Kidney epithelial cell (primary cell): ENCODE measurements at regions not wholly inside any gene's neighbourhood (a gene's known extent, or its start where the extent isn't known, plus 50 kb on each side); places are given as distances from the start of the nearest gene placed in this dataset.

Source experiments
- DNase-seq: peaks from one replicate; pipeline ENCODE4 v3.0.0-alpha.2; 2010; ENCODE audit warnings: low read depth
- H3K27me3 ChIP-seq: 2 replicates; pipeline ENCODE4 v1.6.0; 2011; ENCODE audit warnings: low read length; ENCODE audit not compliant: control insufficient read depth, insufficient read depth
- H3K36me3 ChIP-seq: 2 replicates; pipeline ENCODE4 v1.5.1; 2011; ENCODE audit warnings: low read length; ENCODE audit not compliant: control insufficient read depth, insufficient read depth
- H3K4me3 ChIP-seq: 2 replicates; pipeline ENCODE4 v1.5.1; 2011; ENCODE audit warnings: low read depth, mild to moderate bottlenecking, control low read depth, low read length
- TF ChIP-seq, protein P1 (sequence below): IDR thresholded peaks from 2 replicates; pipeline ENCODE4 v1.5.1; 2011; ENCODE audit warnings: mild to moderate bottlenecking, moderate library complexity, low read length, control low read depth, inconsistent platforms; ENCODE audit not compliant: insufficient read depth, poor library complexity, severe bottlenecking

DNA sequence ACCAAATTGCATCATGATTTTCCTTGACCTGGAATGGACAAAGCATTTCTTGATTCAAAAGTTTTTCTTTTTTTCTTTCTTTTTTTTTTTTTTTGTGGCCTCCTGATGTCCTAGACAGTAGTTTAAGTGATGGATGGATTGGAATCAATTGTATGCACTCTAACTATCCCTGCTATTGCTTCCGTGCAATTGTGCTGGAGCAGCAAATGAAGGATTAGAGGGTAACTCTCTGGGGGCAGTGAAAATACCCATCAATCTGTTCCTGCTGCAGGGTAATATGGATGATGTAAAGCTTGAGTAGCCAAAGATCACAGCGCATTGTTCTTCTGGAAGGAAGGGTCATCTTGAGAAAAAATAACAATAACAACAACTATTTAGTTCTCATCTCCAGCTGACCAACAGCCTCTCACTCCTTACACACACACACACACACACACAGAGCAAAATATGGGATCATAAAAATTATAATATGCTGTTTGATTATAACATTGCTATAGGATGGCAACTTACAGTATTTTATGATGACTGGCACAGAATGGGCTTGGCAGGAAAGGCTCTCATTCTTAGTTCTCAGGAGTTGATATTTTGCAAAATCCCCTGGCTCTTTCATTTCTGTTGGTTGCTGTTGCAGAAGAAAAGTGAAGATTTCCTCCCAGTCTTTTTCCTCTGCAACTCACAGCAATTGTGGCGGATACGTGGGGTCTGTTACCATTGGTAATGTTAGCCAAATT is 160.9 kb upstream of the DMAC1 start:
- DNase-seq, result no peak
- TF ChIP-seq, protein P1, sequence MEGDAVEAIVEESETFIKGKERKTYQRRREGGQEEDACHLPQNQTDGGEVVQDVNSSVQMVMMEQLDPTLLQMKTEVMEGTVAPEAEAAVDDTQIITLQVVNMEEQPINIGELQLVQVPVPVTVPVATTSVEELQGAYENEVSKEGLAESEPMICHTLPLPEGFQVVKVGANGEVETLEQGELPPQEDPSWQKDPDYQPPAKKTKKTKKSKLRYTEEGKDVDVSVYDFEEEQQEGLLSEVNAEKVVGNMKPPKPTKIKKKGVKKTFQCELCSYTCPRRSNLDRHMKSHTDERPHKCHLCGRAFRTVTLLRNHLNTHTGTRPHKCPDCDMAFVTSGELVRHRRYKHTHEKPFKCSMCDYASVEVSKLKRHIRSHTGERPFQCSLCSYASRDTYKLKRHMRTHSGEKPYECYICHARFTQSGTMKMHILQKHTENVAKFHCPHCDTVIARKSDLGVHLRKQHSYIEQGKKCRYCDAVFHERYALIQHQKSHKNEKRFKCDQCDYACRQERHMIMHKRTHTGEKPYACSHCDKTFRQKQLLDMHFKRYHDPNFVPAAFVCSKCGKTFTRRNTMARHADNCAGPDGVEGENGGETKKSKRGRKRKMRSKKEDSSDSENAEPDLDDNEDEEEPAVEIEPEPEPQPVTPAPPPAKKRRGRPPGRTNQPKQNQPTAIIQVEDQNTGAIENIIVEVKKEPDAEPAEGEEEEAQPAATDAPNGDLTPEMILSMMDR, result no peak
- no peaks in the 10 kb centered on the region for H3K36me3 ChIP-seq
- no peaks in the 10 kb centered on the region for H3K27me3 ChIP-seq
- H3K4me3 ChIP-seq, result no peak overlapping the region

DNA sequence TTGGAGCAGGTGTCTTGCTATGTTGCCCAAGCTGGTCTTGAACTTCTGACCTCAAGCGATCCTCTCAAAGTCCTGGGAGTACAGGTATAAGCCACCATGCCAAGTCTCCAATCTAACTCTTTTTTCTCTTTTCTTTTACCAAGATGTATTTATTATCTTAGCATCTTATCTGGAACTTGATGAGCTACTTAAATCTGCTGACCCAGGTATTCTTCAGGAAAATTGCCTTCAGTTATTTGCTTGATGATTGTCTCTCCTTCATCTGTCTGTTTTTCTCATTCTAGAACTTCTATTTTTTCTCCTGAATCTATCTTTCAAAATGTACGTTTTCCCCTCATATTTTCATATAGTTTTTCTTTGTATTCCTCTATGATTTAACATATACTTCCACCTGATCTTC is 158.2 kb upstream of the DMAC1 start:
- no peaks in the 10 kb centered on the region for H3K27me3 ChIP-seq
- no peak for DNase-seq
- H3K4me3 ChIP-seq, result no peak overlapping the region
- TF ChIP-seq, protein P1, result no peak
- H3K36me3 ChIP-seq, result no peaks in the 10 kb centered on the region

DNA sequence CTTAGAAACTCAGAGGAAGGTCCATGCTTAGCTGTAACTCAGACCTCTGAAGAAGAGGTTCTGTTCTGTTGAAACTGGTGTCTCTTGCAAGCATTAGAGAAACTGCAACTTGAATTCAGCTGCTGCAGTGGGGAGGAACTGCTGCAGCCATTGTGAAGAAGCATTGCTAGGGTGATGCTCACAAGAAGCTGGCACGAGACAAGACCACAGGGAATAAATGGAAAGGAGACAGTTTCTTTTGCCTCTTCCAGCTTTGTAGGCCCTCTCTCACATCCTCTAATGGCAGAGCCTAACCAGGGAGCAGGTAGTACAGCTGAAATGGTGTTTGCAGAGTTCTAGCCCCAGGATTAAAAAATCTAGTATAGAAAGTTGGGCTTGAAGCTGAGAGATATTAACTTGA is 148.0 kb upstream of the DMAC1 start:
- TF ChIP-seq, protein P1, result no peak

DNA sequence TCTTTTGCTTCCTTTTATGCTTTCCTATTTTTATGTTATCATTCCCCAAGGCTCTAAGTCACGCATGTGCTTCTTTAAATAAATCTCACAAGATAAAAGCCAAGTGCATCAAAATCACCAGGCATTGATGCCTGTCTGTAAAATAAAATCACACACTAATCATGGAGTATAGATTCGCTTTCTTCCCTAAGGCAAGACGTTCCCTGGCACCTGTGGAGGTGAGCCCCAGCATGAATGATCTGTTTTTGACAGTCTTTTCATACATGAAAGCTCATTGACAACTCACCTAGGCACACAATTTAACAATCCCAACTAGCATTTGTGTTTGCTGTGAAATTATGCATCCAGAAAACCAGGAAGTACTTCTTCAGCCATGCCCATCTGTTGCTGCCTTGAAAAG is 146.9 kb upstream of the DMAC1 start:
- TF ChIP-seq, protein P1, result no peak
- H3K27me3 ChIP-seq, result no peaks in the 10 kb centered on the region
- DNase-seq, result no peak
- no peaks in the 10 kb centered on the region for H3K36me3 ChIP-seq
- H3K4me3 ChIP-seq, result no peak overlapping the region

More for the DNA sequence above, 148.0 kb upstream of the DMAC1 start:
- Histone ChIP-seq H3K36me3 (no peaks in the 10 kb centered on the region), H3K4me3 (no peak overlapping the region), H3K27me3 (no peaks in the 10 kb centered on the region)
- no peak for DNase-seq

DNA sequence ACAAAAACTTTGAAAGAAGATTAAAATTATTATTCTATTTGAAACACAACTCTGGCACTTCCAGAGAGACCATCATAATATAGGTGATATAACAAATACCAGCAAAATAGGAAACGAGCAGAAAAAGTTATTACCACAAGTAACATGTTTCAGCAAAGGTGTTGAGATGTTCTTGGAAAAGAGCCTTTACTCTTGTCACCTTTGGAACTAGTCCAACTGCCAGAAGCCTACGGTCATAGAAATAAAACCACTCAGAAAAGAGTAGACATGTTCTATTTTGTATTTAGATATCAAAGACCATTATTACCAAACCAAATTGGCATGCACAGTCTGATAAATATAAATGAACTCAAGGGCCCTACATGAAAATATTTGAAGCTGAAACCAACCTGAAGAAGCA is 145.0 kb upstream of the DMAC1 start:
- no peak for DNase-seq
- no peak overlapping the region for H3K4me3 ChIP-seq
- H3K36me3 ChIP-seq, result no peaks in the 10 kb centered on the region
- no peaks in the 10 kb centered on the region for H3K27me3 ChIP-seq
- TF ChIP-seq, protein P1, result no peak

DNA sequence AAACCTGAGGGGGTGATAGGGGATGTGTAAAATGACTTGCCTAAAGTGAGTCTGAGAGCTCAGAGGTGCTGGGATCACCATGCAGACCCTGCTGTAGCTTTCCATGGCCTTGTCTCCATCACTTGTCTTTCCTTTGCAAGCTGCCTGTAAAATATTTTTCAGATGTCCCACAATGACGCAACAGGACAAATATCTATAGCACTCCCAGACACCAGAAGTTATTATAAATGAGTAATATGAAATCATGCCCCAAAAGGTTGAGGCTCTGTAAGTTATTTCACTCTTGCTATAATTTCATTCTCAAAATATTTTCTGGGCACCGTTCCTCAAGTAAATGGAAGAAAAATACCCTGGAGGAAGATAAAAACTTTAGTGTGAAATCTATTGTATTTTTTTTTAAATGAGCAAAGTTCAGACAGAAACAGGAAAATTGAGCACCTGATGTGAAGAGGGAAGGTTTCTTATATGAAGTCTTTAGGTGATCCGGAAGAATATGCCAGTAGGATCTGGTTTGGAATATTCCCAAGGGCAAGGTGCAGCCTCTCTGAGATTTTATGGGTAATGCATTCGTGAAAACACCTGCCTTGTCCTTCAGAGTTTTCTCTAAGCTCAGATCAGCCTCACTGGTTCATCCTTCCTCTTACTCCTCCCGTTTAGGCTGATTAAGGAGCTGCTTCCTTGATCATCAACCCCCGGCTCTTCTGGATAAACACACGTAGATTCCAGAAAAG is 138.3 kb upstream of the DMAC1 start:
- Histone ChIP-seq H3K4me3 (no peak overlapping the region), H3K36me3 (no peaks in the 10 kb centered on the region), H3K27me3 (no peaks in the 10 kb centered on the region)
- TF ChIP-seq, protein P1, result no peak
- DNase-seq, result no peak
